ENCODE measurements at regions not wholly inside any gene's neighbourhood (a gene's known extent, or its start where the extent isn't known, plus 50 kb on each side); places are given as distances from the start of the nearest gene placed in this dataset.
A peak's percentile ranks its signal among the peaks of the same experiment; 100 is the strongest.

DNA sequence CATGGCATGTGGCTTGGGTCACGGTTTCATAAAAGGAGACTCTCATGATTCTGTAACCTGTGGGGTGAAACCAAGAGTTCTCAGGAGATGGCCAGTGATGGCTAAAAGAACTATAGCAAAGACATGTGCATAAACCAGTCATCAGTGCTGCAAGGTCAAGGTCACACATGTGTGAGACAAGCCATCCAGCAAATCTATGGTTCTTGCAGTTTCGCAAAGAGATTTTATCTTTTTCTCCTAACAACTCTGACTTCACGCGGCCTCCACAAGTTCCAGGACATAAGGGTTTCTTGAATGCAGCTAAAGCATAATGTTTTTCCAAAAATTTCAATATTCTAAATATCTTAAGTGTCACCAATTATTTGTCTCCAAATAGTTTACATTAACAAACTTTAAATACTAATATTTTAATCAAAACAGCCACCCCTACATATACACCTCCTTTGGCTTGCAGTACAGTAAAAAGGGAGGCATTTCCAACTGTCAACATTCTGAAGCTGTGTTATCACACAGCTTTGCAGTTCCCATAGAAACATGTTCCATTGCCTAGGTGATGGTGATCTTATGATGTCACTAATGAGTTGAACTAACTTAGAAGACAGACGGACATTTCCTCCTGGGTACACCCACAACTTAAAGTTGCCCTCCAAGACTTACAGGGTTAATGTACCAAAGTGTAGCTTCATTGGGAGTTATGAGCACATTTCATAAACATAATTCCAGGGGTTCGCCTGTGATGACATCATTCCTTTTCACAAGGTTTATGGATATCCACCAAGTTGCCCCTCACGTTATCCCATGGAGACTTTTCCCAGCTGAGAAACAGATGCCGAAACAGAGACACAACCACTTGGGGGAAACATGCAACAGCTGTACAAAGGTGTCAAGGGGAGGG lies 250.9 kb upstream of the PDE10A start:
- DNase-seq (ENCODE audit: low read depth), result no peak

DNA sequence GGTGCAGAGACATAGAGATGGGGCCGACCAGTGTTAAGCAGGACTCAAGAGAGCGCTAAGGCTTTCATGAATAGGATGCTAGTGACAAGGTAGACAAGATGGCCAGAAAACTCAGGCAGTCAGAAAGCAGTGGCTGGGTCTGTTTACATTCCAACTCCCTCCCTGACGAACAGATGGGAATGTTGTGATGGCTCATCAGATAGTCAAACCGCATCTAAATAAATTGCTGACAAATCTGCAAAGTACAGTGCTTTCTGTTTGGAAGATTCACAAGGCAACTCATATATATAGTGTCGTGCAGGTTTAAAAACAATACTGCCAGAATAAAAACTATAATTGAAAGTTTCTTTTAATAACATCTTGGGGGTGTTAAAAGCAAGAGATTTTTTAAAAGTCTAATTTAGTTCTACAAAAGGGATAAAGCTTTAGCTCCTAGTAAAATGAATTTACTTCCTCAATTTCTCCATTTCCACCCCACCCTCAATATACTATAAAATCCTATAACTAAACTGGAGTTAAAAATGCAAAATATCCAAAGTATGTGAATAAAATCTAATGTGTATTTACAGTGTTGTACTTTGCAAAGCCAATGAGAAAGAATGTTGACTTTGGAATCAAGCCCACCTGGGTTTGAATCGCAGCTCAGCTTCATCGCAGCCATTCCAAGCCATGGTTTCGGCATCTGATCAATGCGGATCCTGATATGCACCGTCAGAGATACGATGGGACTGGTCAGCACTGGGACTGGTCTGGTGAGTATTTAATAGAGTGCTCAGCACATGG lies 247.3 kb upstream of the PDE10A start:
- no peak for DNase-seq (ENCODE audit: low read depth)

DNA sequence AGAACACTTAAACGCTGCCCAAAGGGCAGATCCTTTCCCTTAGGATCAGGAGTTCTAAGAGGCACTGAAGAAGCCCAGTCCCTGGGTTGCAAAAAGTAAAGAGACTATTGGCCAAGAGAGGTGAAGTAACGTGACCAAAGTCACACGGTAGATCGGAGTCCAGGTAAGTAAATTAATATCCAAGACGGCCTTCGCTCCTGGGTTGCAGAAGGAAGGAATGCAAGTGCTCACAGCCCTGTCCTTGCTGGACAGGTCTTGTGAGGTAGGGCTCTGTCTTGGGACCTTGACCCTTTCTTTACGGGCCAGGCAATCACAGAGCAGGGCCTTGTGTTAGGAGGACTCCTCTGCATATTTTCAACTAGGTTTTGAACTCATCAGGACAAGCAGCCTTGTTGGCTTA lies 243.7 kb upstream of the PDE10A start:
- no peak for DNase-seq (ENCODE audit: low read depth)

DNA sequence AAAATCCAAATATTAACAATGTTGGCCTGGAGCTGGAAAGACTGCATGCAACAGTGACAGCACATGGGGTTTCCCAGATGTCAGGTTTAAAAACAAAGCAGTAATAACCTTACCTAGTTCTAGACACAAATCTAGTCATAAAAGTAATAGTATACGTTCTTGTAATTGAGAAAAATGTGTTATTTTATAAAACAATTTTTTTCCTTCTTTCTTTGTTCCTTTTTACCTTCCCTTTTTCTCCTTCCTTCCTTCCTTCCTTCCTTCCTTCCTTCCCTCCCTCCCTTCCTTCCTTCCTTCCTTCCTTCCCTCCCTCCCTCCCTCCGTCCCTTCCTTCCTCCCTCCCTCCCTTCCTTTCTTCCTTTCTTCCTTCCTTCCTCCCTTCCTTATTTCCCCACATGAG lies 242.7 kb upstream of the PDE10A start:
- no peak for DNase-seq (ENCODE audit: low read depth)

DNA sequence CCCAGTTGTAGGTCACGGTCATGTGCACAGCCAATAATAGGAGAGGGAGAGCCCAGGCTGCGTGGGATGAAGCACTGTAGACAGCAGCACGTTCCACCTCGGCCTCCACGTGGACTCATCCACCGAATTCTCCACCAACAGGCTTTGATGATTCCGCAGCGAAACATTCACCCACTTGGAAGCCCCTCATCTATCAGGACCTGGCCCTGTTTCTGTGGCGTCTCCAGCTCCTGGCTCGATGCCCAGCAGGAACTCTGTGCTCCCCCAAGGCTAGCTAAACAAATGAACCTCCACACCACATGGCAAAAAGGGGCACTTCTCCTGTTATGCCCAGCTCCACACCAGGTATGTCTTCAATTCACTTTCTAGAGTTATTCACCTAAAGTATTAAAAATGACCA lies 237.9 kb upstream of the PDE10A start:
- DNase-seq (ENCODE audit: low read depth), result no peak

DNA sequence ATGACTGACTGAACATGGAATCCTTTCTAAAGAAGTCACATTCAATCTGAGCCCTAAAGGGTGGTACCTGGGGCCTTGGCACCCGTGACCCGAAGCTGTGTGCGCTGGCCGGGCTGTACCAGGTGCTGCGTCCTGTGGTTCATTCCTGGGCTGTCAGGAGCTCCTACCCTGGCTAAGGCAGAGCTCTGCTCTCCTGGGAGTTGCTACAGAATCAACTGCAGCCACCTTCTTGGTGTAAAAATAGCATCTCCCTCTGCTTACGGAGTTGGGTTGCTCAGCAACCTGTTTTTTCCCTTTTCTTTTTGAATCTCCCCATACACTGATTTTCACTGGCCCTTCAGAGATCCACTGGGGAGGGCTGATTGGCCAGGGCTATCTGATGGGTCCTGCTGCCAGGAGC lies 236.6 kb upstream of the PDE10A start:
- DNase-seq (ENCODE audit: low read depth), result no peak

DNA sequence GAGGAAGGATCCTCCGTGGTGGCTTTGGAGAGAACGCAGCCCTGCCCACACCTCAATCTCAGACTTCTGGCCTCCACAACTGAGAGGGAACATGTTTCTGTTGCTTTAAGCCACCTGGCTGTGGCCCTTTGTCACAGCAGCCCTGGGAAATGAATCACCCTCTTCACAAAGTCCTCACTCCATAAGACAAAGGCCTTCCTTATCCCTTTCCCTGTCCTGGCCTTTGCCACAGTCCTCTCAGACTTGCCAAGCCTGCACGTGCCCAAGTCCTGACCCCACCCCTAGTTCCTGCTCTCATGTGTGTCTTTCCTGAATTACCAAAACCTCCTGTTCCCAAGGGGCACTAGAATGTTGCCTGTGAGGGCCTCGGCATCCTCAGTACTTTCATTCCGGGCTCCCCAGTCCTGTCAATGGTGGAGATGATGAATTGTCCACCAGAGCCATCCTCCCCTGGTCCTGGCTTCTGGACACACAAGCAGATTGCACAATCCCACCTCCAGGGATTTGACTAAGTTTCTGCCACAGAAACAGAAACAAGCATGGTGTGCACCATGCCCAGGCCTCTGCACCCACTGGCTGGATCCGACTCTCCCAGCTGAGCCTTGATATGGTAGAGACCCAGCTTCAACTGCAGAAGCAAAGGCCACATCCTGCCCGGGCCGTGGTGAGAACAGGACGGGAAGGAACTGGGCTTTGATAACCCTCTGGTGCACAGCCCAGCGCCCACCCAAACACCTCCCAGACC lies 232.6 kb upstream of the PDE10A start:
- no peak for DNase-seq (ENCODE audit: low read depth)

DNA sequence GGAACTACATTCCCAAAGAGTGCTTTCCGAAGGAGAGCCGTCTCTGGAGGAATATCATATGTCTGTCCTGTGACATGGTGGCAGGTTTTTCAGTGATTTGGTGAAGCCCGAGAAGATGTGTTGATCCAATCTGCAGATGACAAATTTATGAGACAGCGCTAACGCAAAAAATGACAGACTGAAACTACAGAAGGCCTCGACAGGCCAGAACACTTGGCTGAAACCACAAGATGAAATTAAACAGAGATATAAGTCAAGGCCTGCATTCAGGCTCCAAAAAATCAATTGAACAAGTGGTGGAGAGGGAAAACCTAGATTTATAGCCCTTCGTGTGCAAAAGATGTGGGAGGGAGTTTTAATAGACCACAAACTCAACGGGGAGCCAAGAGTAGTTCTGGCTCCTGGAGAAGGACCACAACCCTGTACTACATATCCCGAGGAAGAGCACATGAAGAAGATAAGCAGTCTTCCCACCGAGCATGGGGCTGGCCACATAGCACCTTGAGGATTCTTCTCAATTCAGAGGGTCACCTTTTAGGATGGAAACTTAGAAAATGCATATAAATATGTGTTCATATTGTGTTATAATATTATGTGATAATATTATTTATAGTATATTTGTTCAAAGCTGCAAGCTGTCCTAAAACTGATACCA lies 231.3 kb upstream of the PDE10A start:
- no peak for DNase-seq (ENCODE audit: low read depth)

DNA sequence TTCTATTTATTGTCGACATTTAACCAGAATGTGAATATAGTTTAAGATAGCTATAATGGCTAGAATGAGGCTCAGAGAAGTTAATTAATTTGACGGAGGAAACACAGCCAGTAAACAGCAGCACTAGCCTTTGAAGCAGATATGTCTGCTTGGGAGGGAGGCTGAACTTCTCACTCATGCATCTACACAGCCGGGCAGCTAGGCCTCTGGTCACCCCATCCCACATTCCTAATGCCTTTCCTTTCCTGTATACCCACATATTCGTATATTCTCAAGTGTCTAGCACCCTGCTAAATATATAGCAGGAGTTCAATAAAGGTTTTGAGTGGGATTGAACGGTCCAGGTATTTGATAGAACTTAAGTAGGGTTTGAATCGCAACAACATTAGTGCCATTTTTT lies 230.4 kb upstream of the PDE10A start:
- DNase-seq (ENCODE audit: low read depth), result no peak

DNA sequence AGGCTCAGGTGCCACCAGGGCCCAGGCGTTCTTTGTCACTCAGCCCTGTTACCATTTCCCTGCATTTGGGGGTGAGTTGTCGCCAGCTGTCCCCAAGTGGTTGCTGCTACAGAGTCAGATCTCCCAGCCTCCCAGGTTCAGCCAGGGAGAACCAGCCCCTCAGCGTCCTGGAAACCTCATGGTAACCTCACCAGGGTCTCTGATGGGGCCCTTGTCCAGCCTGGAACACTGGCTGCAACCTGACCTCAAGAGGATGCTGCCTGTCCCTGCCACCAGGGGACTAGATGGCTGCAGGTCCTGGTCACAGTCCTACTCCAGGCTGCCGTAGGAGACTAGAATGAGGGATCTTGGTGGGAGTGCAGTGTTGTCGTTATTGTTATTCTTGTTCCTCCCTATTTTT lies 228.3 kb upstream of the PDE10A start:
- no peak for DNase-seq (ENCODE audit: low read depth)

DNA sequence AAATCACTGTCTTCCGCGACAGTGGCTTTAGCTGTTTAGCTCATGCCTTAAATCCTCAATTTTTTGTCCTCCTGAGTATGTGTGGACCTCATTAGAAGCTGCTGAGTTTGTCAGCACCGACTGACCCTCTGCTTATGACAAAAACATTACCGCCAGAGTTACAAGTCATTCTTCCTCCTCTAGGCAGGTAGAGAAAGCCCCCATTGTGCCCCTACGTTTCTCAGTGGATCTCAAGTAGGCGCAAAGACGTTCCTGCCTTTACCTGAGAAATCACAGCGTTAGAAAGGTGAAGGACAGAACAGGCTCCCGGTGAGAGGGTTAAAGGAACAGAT lies 227.3 kb upstream of the PDE10A start:
- no peak for DNase-seq (ENCODE audit: low read depth)

DNA sequence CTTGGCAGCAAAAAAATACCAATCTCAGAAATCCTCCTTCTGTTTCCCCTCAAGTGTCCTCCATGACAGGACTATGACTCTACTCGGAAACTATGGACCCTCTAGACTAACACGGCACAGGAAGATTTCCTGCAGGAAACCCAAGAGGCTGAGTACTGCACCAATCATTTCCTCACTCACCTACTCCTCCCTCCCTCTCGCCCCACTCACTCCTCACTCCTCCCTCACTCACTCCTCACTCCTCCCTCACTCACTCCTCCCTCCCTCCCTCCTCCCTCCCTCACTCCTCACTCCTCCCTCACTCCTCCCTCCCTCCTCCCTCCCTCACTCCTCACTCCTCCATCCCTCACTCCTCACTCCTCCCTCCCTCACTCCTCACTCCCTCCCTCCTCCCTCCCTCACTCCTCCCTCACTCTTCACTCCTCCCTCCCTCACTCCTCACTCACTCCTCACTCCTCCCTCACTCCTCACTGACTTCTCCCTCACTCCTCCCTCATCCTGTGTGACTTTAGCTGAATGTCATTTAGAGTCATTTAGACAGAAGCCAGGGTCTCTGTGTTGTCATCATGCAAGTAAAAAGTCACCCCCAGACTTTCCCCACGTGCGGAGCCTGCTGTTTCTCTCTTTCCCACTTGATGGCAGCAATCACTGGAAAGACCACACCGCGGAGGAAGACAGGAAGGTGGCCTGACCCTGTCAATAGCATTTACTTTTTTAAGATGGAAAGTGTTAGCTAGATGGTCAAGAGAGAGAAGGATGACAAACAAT lies 226.8 kb upstream of the PDE10A start:
- DNase-seq (ENCODE audit: low read depth), result no peak

DNA sequence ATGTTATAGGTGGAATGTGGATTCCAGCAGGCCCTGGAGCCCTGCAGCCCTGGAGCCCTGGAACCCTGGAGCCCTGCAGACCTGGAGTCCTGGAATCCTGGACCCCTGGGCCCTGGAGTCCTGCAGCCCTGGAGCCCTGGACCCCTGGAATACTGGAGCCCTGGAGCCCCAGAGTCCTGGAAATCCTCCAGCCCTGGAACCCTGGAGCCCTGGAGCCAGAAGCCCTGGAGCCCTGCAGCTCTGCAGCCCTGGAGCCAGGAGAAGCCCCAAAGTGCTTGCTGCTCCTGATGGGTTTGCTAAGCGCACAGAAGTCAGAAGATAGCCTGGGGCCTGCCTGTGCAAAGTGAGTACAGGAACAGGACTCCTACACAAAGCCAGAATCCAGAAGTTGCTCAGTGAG lies 223.1 kb upstream of the PDE10A start:
- DNase-seq (ENCODE audit: low read depth), result no peak

DNA sequence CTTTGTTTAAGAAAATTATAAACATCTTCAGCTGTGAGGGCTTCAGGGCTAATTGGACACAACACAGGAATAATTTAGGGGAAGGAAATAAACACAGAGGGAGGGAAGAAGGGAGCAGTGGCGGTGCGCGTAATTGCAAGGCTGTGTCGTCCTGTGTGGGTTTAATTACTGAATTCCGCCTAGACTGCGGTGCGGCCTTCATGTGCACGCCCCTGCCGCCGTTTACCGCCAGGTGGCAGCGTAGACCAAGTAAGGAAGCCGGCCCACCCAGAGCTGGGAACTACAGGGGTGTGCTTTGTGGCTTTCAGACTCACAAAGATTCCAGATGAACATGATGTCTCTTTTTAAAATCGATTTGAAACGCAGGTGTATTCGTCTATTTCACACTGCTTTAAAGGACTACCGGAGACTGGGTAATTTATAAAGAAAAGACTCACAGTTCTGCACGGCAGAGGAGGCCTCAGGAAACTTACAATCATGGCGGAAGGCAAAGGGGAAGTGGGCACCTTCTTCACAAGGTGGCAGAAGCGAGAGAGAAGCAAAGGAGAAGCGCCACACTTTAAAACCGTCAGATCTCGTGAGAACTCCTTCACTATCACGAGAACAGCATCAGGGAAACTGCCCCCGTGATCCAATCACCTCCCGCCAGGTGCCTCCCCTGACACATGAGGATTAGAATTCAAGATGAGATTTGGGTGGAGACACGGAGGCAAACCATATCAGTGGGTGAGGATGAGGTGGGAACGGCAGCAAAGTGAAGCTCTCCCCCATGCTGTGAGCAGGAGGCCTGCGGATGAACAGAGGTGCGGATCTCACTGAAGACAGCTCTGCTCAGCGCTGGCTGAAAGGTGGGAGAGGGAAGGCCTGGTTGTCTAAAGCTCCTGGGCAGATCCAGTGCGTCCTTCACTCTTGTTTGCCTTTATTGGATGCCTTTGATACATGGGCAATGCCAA lies 222.0 kb upstream of the PDE10A start:
- peak; percentile 69 for DNase-seq (ENCODE audit: low read depth)

DNA sequence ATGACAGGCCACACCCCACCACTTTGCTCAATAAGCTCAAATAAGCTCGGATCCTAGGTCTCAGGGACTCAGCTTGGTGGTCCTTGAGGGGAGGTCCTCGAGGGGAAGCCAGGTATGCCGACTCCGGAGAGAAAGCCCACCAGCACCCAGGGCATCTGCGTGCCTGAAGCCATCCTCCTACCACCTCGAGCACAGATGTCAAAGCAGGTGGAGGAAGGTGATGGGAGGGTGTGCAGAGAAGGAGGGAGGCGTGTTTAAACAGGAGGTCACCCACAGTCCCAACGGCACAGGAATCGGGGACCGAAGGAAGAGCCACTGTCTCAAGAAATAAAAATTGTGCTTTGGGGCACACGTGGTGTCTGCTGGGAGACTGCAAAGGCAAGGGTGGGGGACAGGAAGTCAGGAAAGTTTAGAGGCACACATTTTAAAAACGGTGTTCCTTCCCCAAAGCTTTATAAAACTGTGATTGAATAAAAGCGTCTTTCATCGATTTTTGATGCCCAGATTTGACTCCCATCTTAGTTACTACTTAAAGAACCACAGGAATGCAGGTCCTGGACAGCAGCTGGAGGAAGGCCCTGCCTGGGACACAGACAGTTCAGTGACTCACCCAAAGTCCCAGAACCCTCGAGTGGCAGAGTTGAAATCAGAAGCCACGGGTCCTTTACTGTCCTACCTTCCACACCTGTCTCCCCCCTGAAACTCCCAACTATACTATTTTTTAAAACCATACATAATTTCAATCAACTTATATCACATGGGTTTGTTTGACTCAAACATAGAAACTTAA lies 221.0 kb upstream of the PDE10A start:
- no peak for DNase-seq (ENCODE audit: low read depth)

DNA sequence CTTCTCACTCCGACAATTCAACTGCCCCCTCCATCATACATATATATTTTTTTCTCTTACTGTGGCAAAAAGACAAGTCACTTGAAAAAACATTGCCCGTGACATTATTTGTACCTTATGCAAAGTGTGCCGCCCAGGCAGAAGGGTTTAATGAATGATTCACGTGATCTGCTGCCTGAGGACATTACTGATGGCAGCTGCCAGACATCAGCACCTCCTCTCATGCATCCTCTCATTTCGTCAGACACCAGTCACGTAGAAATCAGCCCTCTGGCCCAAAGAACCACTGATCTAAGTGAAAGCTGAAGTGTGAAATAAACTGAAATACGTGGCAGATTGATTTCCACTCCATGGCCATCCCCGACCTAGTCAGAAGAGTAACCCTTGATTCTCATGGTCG lies 218.8 kb upstream of the PDE10A start:
- DNase-seq (ENCODE audit: low read depth), result no peak

DNA sequence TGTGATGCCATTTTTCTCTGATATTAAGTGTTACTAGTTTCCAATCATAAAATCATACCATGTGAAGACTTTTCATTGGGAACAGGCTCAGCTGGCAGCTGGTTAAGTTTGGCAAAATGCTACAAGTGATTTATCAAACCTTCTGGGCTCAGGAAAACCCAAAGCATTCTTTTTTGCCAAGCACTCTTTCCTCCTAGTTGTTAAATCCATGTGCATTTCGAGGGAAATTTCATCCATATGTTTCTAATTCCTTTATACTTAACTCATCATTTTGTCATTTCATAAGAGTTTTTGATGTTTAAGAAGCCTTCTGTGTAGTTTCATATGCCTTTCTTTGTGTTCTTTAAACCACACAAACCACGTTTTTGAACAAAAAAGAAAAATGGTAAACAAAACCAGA lies 217.6 kb upstream of the PDE10A start:
- DNase-seq (ENCODE audit: low read depth), result no peak

DNA sequence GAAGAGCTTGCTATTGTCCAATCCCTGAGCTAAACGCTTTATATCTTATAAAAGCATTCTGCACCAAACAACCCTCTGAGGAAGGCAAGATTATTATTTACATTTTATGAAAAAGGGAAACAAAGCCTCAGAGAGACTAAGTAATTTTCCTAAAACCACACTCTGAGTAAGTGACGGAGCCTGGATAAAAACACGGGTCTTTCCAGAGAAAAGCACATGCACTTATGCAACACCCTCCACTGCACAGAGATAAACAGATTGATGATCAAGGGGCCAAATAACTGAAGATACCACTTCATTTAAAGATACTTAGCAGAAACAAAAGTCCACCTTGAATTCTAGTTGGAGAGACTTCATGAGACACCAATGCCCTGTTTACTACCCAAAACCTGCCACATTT lies 214.7 kb upstream of the PDE10A start:
- DNase-seq (ENCODE audit: low read depth), result no peak

DNA sequence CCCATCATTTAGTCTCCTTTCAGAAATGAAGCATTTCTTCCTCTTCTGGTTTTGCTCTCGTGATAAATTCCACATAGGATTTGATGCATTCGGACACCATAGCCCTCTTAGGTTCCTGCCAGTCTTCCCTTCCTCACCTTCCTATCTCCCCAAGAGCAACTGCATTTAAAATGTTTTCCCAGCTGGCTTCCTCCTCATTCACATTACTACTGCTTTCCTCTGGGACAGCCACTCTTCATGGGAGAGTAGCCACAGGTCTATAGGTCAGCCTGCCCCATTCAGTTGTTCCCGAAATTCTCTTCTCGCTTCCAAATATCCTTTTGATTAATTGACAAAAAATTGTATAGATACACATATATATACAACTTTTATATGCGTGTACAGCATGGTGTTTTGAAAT lies 214.2 kb upstream of the PDE10A start:
- no peak for DNase-seq (ENCODE audit: low read depth)

DNA sequence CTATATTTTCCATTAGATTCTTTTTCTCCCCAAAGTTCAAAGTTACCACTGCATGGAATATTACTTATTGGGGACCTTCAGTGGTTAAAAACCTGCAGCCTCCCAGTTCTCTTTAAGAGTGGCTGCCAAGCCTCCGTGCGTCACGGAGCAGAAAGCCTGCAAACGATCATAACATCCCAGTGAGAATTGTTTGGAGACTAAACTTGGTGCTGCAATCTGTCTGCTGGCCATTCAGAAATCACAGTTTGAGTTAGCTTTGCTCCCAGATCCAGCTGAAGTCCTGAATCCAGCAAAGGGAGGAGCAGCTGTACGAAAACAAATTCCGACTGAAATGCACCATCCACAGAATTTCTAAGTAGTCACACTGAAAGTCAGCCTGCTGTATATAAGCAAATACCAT lies 213.5 kb upstream of the PDE10A start:
- DNase-seq (ENCODE audit: low read depth), result no peak
